H7 (cell line): ENCODE measurements at regions not wholly inside any gene's neighbourhood (a gene's known extent, or its start where the extent isn't known, plus 50 kb on each side); places are given as distances from the start of the nearest gene placed in this dataset.
A peak's percentile ranks its signal among the peaks of the same experiment; 100 is the strongest.

ENCODE experiments used
- DNase-seq: peaks from one replicate; pipeline ENCODE4 v3.0.0; 2012
- H3K27me3 ChIP-seq: 2 replicates; pipeline ENCODE4 v1.6.0; 2011; ENCODE audit warnings: mild to moderate bottlenecking, low read length; ENCODE audit not compliant: control insufficient read depth, insufficient read depth
- H3K36me3 ChIP-seq: replicated peaks from 2 replicates; pipeline ENCODE4 v1.5.1; 2011; ENCODE audit warnings: low read length; ENCODE audit not compliant: control insufficient read depth, insufficient read depth
- H3K4me3 ChIP-seq: 2 replicates; pipeline ENCODE4 v1.5.1; 2011; ENCODE audit warnings: low read depth, mild to moderate bottlenecking, control low read depth, low read length, moderate library complexity; ENCODE audit not compliant: insufficient read depth

DNA sequence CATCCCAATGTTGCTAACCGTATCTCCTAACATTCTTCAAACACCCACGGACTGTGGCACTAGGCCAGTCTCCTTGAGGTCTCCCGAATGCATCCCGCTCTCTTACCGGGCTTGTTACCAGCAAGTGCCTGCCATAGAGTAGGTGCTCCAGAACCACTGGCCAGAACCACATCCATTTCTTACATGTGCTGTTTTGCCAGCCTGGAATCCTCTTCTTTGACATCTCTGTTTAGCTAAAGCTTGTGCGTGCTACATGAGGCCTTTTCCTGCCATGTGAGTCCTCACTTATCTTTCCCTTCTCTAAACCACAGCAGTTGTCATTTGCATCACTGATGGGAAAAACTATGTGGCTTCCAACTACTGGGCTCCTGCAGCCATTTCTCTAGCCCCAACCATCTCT lies 397.4 kb downstream of the PCNX1 start:
- no peak for DNase-seq
- H3K4me3 ChIP-seq = no peak overlapping the region
- no peaks in the 10 kb centered on the region for H3K27me3 ChIP-seq
- H3K36me3 ChIP-seq = no peaks in the 10 kb centered on the region

DNA sequence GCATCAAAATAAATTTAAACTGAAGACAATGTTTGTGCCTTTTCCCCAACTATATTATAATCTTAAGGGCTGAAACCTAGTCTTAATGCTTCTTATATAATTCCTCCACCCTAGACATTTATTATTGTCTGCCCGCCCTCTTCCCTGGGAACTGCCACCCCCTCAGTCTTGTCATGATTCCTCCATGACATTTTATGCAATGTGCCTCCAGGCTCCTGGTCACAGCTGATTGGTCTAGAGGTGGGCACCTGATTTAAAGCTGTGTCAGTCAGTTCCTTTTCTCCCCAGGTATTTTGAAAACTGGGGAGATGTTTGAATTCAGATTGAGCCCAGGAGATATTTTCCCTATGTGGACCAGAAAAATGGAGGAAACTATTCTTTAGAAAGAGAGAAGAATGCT lies 401.4 kb downstream of the PCNX1 start:
- Histone ChIP-seq H3K4me3 (no peak overlapping the region), H3K27me3 (no peaks in the 10 kb centered on the region), H3K36me3 (no peaks in the 10 kb centered on the region)
- DNase-seq = no peak

DNA sequence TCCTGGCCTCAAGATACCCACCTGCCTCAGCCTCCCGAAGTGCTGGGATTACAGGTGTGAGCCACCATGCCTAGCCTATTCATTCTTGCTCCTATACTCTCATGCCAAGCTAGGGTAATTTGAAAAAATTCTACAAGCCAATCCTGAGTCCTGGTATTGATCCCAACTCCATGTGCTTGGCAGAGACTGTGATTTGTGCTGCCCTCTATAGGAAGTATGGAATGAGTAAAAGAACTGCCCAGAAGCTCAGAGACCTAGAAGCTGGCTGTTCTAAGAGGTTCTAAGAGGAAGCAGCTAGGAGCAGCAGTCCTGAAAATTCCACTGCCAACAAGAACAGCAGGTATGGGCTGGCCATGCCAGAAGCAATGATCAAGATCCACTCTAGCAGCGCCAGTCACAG lies 402.5 kb downstream of the PCNX1 start:
- DNase-seq = peak; percentile 18
- H3K27me3 ChIP-seq = no peaks in the 10 kb centered on the region
- no peaks in the 10 kb centered on the region for H3K36me3 ChIP-seq

DNA sequence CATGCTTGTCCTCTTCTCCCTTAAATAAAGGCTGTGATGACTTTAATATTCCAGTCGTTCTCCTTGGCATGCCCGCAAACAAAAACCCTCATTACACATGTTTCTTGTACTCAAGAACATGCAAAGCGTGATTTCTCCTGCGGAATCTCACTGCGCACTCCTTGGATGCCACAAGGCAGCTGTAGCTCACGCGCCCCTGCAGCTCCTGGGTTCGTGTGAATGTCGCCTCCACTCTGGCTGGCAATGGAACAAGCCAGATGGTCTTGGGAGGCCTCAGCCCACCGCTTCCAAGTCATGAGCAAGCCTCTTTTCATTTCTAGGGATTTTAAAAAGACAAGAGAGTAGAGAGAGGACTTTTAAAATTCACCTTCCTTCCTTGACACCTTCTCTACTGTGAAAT lies 403.8 kb downstream of the PCNX1 start:
- no peak overlapping the region for H3K4me3 ChIP-seq
- no peak for DNase-seq
- no peaks in the 10 kb centered on the region for H3K36me3 ChIP-seq

More for the DNA sequence above, 402.5 kb downstream of the PCNX1 start:
- H3K4me3 ChIP-seq = no peak overlapping the region

DNA sequence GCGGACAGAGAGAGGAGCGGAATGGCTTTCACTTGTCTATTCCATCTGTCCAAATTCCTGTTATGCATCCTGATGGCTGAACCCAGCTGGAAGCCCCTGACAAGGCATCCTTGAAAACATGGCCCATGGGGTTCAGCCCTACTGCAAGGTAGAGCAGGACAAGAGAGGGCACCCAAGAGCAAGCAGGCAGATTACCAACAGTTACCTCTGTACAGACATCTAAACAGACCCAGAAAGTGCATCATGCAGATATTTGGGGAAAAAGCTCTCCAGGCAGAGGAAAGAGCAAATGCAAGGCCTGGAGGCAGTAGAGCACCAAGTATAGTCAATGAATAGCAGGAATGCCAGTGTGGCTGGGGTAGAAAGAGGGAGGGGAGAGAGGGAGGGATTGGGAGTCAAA lies 407.5 kb downstream of the PCNX1 start:
- Histone ChIP-seq H3K36me3 (no peaks in the 10 kb centered on the region), H3K27me3 (no peaks in the 10 kb centered on the region), H3K4me3 (no peak overlapping the region)
- DNase-seq = no peak

More for the DNA sequence above, 403.8 kb downstream of the PCNX1 start:
- H3K27me3 ChIP-seq = no peaks in the 10 kb centered on the region

DNA sequence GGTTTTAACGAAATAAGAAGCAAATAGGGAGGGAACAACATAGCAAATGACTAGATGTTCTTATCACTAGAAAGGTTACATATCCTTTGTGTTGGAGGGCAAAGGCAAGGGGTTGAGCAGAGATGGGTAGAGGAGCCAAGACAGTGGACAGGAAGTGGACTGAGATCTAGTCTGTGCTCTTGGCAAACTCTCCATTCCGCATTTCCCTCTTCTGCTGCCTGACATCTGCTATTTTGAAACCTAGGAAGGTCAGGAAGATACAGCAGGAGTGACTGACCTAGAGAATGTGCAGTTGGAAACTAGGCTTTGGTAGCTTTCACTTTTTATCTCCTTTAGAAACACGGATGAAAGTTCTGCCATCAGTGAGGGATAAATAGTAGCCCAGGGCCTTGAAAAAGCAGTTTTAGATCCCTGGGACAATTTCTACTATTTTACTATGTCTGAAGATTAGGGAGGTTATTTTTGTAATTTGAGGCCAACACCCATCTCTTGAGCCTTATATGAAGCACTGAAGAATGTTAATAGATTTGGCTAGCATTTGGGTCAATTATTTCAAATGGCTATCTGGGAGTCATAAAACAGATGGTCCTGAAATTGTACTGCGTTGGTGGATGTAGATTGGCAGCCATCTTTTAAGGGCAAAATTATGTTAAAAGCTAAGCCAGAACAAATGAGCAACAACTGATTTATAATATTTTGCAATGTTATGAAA lies 410.3 kb downstream of the PCNX1 start:
- DNase-seq = no peak
- H3K27me3 ChIP-seq = no peaks in the 10 kb centered on the region
- no peak overlapping the region for H3K4me3 ChIP-seq
- H3K36me3 ChIP-seq = no peaks in the 10 kb centered on the region

DNA sequence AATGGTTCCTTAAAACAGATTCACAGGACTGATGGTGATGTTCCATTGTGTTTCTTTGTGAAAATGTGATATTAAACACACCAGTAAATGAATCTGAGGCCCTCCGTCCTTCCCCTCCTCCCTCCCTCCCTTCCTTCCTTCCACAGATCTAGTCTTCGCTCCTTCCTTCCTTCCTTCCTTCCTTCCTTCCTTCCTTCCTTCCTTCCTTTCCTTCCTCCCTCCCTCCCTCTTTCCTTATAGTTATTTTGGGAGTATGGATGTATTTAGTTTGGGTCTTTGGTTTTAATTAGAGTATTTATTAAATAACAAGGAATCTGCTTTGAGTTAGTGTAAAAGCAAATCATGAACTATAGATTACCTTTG lies 410.8 kb downstream of the PCNX1 start:
- no peak overlapping the region for H3K4me3 ChIP-seq
- no peaks in the 10 kb centered on the region for H3K27me3 ChIP-seq
- no peaks in the 10 kb centered on the region for H3K36me3 ChIP-seq
- no peak for DNase-seq

DNA sequence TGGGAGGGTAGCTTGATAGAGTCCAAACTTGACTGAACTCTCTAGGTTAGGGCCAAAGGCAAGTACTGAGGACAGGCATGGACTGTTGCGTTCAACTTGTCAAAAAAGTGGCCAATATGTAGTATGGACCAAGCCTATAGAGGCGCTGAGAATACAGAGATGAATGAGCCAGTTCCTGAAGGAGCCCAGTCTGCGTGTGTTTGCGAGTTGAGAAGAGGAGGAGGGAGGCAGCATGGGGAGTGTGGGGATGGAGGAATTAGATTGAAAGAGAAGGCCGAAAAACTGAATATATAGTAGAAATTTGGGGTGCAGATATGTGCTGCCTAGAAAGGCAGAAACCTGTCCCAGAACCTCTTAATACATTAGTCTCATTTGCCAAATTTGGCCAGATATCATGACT lies 412.4 kb downstream of the PCNX1 start:
- DNase-seq = peak; percentile 13
- Histone ChIP-seq H3K36me3 (no peaks in the 10 kb centered on the region), H3K4me3 (peak overlapping the region; percentile 91), H3K27me3 (no peaks in the 10 kb centered on the region)

DNA sequence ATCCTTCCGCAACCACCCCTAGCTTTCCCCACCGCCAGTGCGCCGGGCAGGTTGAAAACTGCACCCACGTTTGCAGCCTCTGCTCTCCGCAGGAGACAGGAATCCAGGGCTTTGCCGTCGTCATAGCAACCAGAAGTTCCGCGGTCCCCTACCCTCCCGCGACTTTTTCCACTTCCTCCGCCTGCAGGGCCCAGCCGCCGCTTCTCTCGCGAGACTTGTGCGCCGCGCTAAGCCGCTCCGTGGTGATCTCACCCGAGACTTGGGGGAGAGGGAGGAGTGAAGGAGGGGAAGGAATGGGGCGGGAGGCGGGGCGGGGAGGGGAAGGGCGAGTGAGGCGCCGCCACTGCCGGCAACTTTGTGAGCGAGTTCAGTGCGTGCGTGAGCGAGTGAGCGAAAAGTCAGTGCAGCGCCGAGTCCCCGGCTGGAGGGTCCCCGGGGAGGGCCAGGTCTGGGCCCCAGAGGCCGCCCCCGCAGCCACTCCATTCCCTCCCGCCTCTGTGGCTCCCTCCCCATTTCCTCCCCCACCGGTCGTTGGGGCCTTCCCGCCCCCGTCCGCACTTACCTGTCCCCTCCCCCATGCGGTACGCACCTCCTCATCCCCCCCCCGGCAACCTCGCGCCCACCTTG lies 413.0 kb downstream of the PCNX1 start, which contains the start of gene SIPA1L1:
TSS of gene SIPA1L1 (plus strand) at position 370 of the 627 bp plus-strand sequence.
- DNase-seq = peak; percentile 94
- Histone ChIP-seq H3K4me3 (peak within 1 kb of the TSS; percentile 91), H3K27me3 (no peaks in the 10 kb centered on the region), H3K36me3 (no peaks in the 10 kb centered on the region)

DNA sequence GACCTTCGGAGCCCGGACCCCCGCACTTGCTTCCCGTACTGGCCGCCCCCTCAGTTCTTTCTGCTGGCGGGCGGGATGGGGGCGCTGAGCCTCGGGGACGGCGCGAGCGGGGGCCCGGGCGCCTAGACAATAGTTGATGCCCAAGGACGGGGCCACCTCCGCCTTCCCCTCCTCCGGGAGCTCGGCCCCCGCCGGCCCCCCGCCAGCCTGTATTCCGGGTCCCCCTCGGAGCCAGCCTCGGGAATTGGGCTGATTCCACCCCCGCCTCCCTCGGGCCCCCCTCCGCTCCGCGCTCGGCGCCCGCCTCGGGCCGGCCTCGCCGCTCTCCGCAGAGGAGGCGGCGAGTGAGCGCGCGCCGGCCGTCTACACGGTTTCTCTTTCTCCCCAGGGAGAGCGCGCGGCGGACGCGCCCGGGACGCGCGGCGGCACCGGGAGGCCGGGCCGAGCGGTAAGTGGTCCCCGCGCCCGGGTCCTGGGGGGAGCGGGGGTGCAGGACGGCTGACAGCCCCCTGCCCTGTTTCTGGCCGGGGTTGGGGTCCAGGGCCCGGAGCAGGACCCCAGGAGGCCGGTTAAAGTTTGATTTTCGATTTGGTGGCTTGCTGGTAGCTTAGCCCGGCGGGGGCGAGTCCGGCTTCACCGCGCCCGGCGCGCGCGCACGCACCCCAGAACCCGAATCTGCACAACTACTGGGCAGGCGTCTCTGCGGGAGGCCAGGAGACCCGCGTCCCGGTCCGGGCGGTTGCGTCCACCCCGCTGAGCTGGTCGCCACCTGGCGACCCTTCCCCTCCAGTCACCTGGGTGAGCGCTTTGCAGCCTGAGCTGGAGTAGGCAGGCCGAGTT lies 413.7 kb downstream of the PCNX1 start:
- peak; percentile 85 for DNase-seq
- H3K36me3 ChIP-seq = no peaks in the 10 kb centered on the region
- peak overlapping the region; percentile 91 for H3K4me3 ChIP-seq
- H3K27me3 ChIP-seq = no peaks in the 10 kb centered on the region

DNA sequence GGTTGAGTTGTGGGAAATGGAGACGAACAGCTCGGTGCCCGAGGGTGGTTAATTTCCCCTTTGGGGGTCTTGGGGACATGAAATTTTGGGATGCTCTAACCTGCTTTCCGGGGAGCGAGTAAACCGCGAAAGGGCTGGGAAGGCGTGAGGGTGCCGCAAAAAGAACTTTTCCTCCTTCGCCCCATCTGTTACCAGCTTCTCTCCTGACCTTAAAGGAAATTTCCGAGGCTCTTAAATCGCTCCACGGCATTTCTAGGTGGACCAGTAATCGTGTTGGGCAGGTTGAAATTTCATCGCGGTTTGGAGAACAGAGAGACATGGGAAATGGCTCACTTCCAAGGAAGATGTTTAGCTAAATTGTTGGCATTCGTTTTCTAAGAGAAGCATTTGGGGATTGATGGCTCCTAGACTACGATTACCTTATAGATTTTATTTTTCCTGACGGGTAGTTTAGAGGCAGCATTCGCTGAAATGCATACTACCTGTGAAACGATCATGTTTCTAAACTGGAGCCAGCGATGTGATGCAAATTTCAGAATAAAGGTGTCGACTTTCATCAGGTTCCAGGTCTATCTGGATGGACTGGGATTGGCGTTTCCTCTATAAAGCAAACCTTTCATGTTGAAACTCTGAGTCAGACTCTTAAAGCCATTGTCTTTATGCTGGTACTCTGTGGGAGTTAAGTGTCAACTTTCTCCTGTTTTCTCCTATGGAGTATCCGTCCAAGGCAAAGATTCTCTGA lies 414.5 kb downstream of the PCNX1 start:
- H3K36me3 ChIP-seq = no peaks in the 10 kb centered on the region
- no peaks in the 10 kb centered on the region for H3K27me3 ChIP-seq
- peak overlapping the region; percentile 91 for H3K4me3 ChIP-seq
- peak; percentile 58 for DNase-seq

DNA sequence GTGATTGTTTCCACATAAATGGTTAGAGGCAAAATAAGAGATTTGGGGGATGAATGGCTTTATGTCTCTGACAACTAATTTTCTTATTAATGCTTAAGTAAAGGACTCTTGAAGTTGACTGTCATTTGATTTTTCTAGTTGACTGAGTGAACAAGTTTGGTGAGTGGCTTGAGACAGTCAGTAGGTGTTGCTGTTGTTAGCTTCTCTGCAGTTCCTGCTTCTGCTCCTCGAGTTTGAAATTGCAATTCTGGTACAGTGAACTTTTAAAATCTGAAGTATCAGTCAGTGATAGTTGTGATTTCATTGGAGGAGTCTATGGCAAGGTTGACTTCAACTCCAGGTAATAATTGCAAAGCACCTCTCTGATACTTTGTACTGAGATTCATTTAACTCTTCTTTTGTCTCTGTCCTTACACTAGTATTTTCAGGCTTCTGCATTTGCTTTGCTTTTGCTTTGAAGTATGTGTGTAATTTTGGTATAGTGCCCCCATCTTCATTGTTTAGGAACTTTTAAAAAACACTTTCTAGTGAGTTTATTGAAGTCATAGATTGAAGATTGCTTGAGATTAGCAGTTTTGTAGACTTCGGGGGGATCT lies 415.5 kb downstream of the PCNX1 start:
- Histone ChIP-seq H3K4me3 (no peak overlapping the region), H3K36me3 (no peaks in the 10 kb centered on the region), H3K27me3 (no peaks in the 10 kb centered on the region)
- no peak for DNase-seq

DNA sequence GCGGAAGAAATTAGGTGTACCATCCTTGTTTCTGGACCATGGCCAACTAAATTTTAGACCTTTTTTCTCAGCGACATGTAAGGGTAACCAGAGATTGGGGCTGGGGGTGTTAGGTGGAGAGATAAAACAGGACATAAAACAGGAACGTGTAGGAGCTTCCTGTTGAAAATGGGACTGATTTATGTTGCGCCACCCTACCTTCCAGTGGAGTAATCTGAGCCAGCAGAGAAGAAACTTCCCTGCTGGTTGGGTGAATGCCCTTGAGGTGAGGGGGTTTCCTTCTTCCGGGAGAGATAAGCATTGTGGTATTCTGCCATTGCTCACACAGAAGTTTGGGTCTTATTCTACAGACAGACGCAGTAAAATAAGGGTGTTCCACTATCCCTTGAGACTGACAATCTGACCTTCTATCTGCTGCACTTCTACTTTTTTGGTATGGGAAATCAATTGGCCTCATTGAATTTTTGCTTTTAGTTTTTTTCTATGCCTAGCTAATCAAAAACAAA lies 417.6 kb downstream of the PCNX1 start:
- Histone ChIP-seq H3K36me3 (no peaks in the 10 kb centered on the region), H3K27me3 (no peaks in the 10 kb centered on the region), H3K4me3 (no peak overlapping the region)
- DNase-seq = peak; percentile 65

DNA sequence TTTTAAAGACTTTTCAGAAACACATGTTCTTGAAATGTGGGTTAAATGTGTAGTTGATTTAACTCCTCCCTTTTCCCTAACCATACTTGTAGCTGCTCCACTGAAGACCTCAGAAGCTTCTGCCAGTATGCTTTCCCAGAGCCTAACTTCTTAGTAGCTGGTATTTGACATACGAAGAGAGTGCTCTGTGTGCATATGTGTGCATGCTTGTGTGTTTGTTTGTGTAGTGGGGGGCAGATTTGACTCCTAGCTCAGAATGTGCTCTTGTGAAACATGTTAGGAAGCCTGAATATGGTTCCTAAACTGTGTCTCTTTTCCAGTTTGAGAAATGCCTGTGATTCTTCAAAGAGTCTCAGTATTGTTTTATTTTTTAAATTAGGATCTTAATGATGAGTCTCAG lies 420.4 kb downstream of the PCNX1 start:
- DNase-seq = no peak
- no peaks in the 10 kb centered on the region for H3K36me3 ChIP-seq
- no peaks in the 10 kb centered on the region for H3K27me3 ChIP-seq
- no peak overlapping the region for H3K4me3 ChIP-seq
